Mammary epithelial cell (primary cell): ENCODE measurements at regions not wholly inside any gene's neighbourhood (a gene's known extent, or its start where the extent isn't known, plus 50 kb on each side); places are given as distances from the start of the nearest gene placed in this dataset.

Source experiments
- EZH2 ChIP-seq: IDR thresholded peaks from 2 replicates; pipeline ENCODE4 v1.6.1; 2012; ENCODE audit warnings: low read length, inconsistent platforms, borderline replicate concordance
- TF ChIP-seq, protein P1 (sequence below), 2 donors: IDR thresholded peaks in 1 of 2; conservative IDR thresholded peaks in 1 of 2; 2 replicates each; pipeline ENCODE4 v1.5.1; 2011 to 2012; ENCODE audit warnings: inconsistent platforms in 2 of 2, low read length in 2 of 2, mild to moderate bottlenecking in 2 of 2, control low read depth in 1 of 2, low read depth in 1 of 2; ENCODE audit not compliant: insufficient read depth in 1 of 2; ENCODE audit errors: extremely low read depth in 1 of 2

DNA sequence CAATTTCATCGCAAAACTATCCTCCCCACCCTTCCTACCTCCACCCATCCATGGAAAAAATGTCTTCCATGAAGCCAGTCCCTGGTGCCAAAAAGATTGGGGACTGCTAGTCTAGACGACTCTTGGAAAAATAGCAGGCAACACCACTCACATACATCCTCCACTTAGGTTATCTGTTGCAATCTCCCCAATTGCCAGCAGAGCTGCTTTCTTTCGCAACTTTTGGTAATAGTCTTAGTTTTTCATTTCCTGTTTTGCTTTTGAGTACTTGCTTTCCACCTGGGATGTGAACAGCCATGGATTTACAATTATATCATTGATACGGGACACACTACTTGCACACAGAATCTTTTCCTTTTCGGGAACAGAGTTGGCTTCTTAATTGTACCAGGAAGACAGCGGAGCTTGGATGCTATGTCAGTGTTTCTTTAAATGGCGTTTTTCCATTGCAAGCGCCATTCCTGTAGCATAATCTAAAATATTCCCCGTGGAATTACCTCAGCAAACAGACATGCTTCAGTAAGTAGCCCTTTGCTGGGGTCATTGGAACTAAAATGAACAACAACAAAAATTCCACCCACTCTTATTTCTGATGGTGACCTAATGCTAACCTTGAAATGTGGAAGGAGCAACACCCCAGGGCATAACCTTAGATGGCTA is 183.3 kb upstream of the ADGRL2 start:
- TF ChIP-seq, protein P1, sequence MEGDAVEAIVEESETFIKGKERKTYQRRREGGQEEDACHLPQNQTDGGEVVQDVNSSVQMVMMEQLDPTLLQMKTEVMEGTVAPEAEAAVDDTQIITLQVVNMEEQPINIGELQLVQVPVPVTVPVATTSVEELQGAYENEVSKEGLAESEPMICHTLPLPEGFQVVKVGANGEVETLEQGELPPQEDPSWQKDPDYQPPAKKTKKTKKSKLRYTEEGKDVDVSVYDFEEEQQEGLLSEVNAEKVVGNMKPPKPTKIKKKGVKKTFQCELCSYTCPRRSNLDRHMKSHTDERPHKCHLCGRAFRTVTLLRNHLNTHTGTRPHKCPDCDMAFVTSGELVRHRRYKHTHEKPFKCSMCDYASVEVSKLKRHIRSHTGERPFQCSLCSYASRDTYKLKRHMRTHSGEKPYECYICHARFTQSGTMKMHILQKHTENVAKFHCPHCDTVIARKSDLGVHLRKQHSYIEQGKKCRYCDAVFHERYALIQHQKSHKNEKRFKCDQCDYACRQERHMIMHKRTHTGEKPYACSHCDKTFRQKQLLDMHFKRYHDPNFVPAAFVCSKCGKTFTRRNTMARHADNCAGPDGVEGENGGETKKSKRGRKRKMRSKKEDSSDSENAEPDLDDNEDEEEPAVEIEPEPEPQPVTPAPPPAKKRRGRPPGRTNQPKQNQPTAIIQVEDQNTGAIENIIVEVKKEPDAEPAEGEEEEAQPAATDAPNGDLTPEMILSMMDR (conservative IDR thresholded peaks at IDR 0.05 in 1 of 2, IDR thresholded peaks at IDR 0.05 in 1 of 2; ENCODE audit: extremely low read depth in 1 of 2, insufficient read depth in 1 of 2, low read depth in 1 of 2, low read length in 2 of 2): peak in 1 of 2 donors; percentile 29
- no peak for TF ChIP-seq EZH2
